ENCODE measurements at regions not wholly inside any gene's neighbourhood (a gene's known extent, or its start where the extent isn't known, plus 50 kb on each side); places are given as distances from the start of the nearest gene placed in this dataset.

GRCh38 chr7:130804220-130804619, 70.2 kb upstream of the KLF14 start:
- TF ChIP-seq TAF1 (IDR thresholded peaks at IDR 0.05; ENCODE audit: borderline replicate concordance, low read depth, low read length) (no peak), POLR2AphosphoS5 (IDR thresholded peaks at IDR 0.05; ENCODE audit: low read depth, low read length) (no peak), POLR2A (IDR thresholded peaks at IDR 0.05; ENCODE audit: low read depth, low read length) (no peak)

Measured in GM12892 (cell line).